GM23338 (cell line): ENCODE measurements at regions not wholly inside any gene's neighbourhood (a gene's known extent, or its start where the extent isn't known, plus 50 kb on each side); places are given as distances from the start of the nearest gene placed in this dataset.

ENCODE experiments used
- ATAC-seq: fragments of 200-7000 bp; cut with Tn5 transposase; 3 replicates; pipeline ENCODE4 v1.9.1; 2020
- DNase-seq: peaks from one replicate; pipeline ENCODE4 v3.0.0-alpha.2; 2015; ENCODE audit warnings: low spot score
- H2AFZ ChIP-seq: fragments of 200-600 bp; sonication (generic); 2 replicates; pipeline ENCODE4 v1.8.0; 2016; ENCODE audit warnings: antibody characterized with exemption, mild to moderate bottlenecking, moderate library complexity
- H3F3A ChIP-seq: fragments of 200-600 bp; sonication (generic); replicated peaks from 2 replicates; pipeline ENCODE4 v1.8.0; 2017; ENCODE audit warnings: antibody characterized with exemption, mixed run types, low read depth
- H3K27ac ChIP-seq: fragments of 200-600 bp; sonication (generic); 2 replicates; pipeline ENCODE4 v1.6.1; 2016; ENCODE audit warnings: low read depth
- H3K27me3 ChIP-seq: fragments of 200-600 bp; sonication (generic); 2 replicates; pipeline ENCODE4 v1.8.0; 2016; ENCODE audit warnings: mild to moderate bottlenecking, mixed run types, moderate library complexity; ENCODE audit not compliant: insufficient read depth
- H3K36me3 ChIP-seq: fragments of 200-600 bp; sonication (generic); 2 replicates; pipeline ENCODE4 v1.8.0; 2016; ENCODE audit warnings: mild to moderate bottlenecking; ENCODE audit not compliant: insufficient read depth
- H3K4me1 ChIP-seq: fragments of 200-600 bp; sonication (generic); 2 replicates; pipeline ENCODE4 v1.8.0; 2016; ENCODE audit warnings: mild to moderate bottlenecking, moderate library complexity; ENCODE audit not compliant: insufficient read depth
- H3K4me2 ChIP-seq: fragments of 200-600 bp; sonication (generic); 2 replicates; pipeline ENCODE4 v1.7.1; 2017; ENCODE audit warnings: mixed run types
- H3K4me3 ChIP-seq: fragments of 200-600 bp; sonication (generic); 2 replicates; pipeline ENCODE4 v1.6.1; 2016; ENCODE audit warnings: mixed run types
- H3K79me2 ChIP-seq: fragments of 200-600 bp; sonication (generic); replicated peaks from 2 replicates; pipeline ENCODE4 v1.8.0; 2017; ENCODE audit warnings: mild to moderate bottlenecking; ENCODE audit not compliant: insufficient read depth
- H3K9me2 ChIP-seq: fragments of 200-600 bp; sonication (generic); 2 replicates; pipeline ENCODE4 v1.8.0; 2017; ENCODE audit not compliant: insufficient read depth
- H4K20me1 ChIP-seq: fragments of 200-600 bp; sonication (generic); replicated peaks from 2 replicates; pipeline ENCODE4 v1.8.0; 2017; ENCODE audit warnings: mild to moderate bottlenecking; ENCODE audit not compliant: insufficient read depth
- H3K27ac Mint-ChIP-seq: 2 replicates; pipeline ENCODE4 v1.8.0; 2020; ENCODE audit warnings: inconsistent platforms, mild to moderate bottlenecking, moderate library complexity, mixed read lengths
- H3K27me3 Mint-ChIP-seq: 3 replicates; pipeline ENCODE4 v1.8.0; 2022; ENCODE audit warnings: low read depth, mild to moderate bottlenecking, moderate library complexity, mixed read lengths, inconsistent platforms; ENCODE audit not compliant: insufficient read depth, poor library complexity
- H3K36me3 Mint-ChIP-seq: 3 replicates; pipeline ENCODE4 v1.8.0; 2021; ENCODE audit warnings: low read depth, mild to moderate bottlenecking, inconsistent platforms, moderate library complexity, mixed read lengths
- H3K4me1 Mint-ChIP-seq: 3 replicates; pipeline ENCODE4 v1.8.0; 2020; ENCODE audit warnings: mild to moderate bottlenecking, inconsistent platforms, mixed read lengths
- H3K4me3 Mint-ChIP-seq: 3 replicates; pipeline ENCODE4 v1.8.0; 2021; ENCODE audit warnings: moderate library complexity, mild to moderate bottlenecking, inconsistent platforms, mixed read lengths
- H3K9me3 Mint-ChIP-seq: 3 replicates; pipeline ENCODE4 v1.8.0; 2020; ENCODE audit warnings: moderate library complexity, mild to moderate bottlenecking, inconsistent platforms, mixed read lengths
- CTCF ChIP-seq, 2 experiments: fragments of 200-600 bp in 1 of 2; sonication (generic) in 1 of 2; conservative IDR thresholded peaks; 2 replicates each; pipeline versions ENCODE4 v1.5.1 to v1.6.1; 2016 to 2017; ENCODE audit warnings: antibody characterized with exemption in 2 of 2, low read depth in 2 of 2, mild to moderate bottlenecking in 2 of 2, moderate library complexity in 1 of 2
- POLR2AphosphoS5 ChIP-seq: IDR thresholded peaks from 2 replicates; pipeline ENCODE4 v1.6.1; 2016; ENCODE audit warnings: antibody characterized with exemption, low read depth
- STAT1 ChIP-seq: IDR thresholded peaks from one replicate; pipeline ENCODE4 v1.6.1; 2016; ENCODE audit warnings: antibody characterized with exemption; ENCODE audit not compliant: unreplicated experiment
- ZNF462 ChIP-seq: fragments of 250-450 bp; sonication (Bioruptor Pico); IDR thresholded peaks from 2 replicates; pipeline ENCODE4 v1.5.0; 2020; ENCODE audit warnings: mild to moderate bottlenecking, moderate library complexity

DNA sequence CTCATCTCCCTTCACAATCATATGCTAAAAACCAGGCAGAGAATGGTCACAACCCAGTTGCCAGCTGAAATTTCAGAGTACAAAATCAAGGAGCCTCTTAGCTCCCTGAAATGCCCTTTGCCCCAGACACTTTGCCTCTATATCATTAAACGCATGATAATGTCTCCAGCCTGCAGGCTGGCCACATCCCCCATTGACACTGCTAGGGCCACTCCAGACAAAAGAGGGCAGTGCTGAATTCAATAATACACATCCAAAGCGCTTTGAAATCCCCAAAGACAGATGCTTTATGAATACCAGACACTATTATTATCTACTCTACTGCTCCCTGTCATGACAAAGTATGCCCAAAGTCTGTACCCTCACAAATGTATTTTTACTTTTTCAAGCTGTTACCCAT lies 348.3 kb upstream of the POU3F2 start:
- Histone ChIP-seq H3K9me2 (no peaks in the 10 kb centered on the region), H3K36me3 (no peaks in the 10 kb centered on the region), H2AFZ (peak overlapping the region; percentile 61; the same call in 1 of the 2 replicates), H3K4me2 (0 out of 2 replicates have a peak overlapping the region, but pooled peaks have one; percentile 11), H3K4me3 (no peak overlapping the region), H3K79me2 (no peaks in the 10 kb centered on the region), H4K20me1 (no peaks in the 10 kb centered on the region), H3K27me3 (no peaks in the 10 kb centered on the region), H3K4me1 (peaks cover 24% of the 10 kb centered on the region), H3K27ac (no peak overlapping the region), H3F3A (no peaks in the 10 kb centered on the region)
- H3K27me3 Mint-ChIP-seq: peaks cover 4% of the 10 kb centered on the region
- no peak overlapping the region; the same call in 1 of the 2 replicates for H3K27ac Mint-ChIP-seq
- ATAC-seq (peak; percentile 69), DNase-seq (peak; percentile 30)
- no peak overlapping the region for H3K4me3 Mint-ChIP-seq
- no peaks in the 10 kb centered on the region for H3K36me3 Mint-ChIP-seq
- H3K4me1 Mint-ChIP-seq: peaks cover 35% of the 10 kb centered on the region
- no peak for TF ChIP-seq STAT1
- peak in 1 of 2 experiments; percentile 29; a peak in 2 of 4 replicates for TF ChIP-seq CTCF (conservative IDR thresholded peaks at IDR 0.05; ENCODE audit: low read depth in 2 of 2)
- no peaks in the 10 kb centered on the region for H3K9me3 Mint-ChIP-seq

GRCh38 chr6:98487612-98488011 lies 346.8 kb upstream of the POU3F2 start:
- Histone ChIP-seq H3K4me1 (peaks cover 24% of the 10 kb centered on the region), H3K9me2 (no peaks in the 10 kb centered on the region), H3K27ac (no peak overlapping the region), H2AFZ (0 out of 2 replicates have a peak overlapping the region, but pooled peaks have one; percentile 50), H4K20me1 (no peaks in the 10 kb centered on the region), H3K27me3 (no peaks in the 10 kb centered on the region), H3K79me2 (no peaks in the 10 kb centered on the region), H3K36me3 (no peaks in the 10 kb centered on the region), H3F3A (no peaks in the 10 kb centered on the region), H3K4me3 (no peak overlapping the region), H3K4me2 (peak overlapping the region; percentile 48; the same call in 1 of the 2 replicates)
- peaks cover 2% of the 10 kb centered on the region for H3K27me3 Mint-ChIP-seq
- H3K36me3 Mint-ChIP-seq: no peaks in the 10 kb centered on the region
- H3K9me3 Mint-ChIP-seq: no peaks in the 10 kb centered on the region
- ATAC-seq (peak; percentile 93), DNase-seq (peak; percentile 45)
- peak overlapping the region; percentile 55 for H3K4me3 Mint-ChIP-seq
- H3K27ac Mint-ChIP-seq: peak overlapping the region; percentile 89
- TF ChIP-seq POLR2AphosphoS5: no peak
- peak; percentile 88 for TF ChIP-seq ZNF462 (CRISPR knock-in tag)
- peaks cover 35% of the 10 kb centered on the region for H3K4me1 Mint-ChIP-seq
